ENCODE measurements at regions not wholly inside any gene's neighbourhood (a gene's known extent, or its start where the extent isn't known, plus 50 kb on each side); places are given as distances from the start of the nearest gene placed in this dataset.

- DNase-seq = no peak
These were observed 102.1 kb downstream of the ADSS2 start for GRCh38 chr1:244349581-244350001.

DNA sequence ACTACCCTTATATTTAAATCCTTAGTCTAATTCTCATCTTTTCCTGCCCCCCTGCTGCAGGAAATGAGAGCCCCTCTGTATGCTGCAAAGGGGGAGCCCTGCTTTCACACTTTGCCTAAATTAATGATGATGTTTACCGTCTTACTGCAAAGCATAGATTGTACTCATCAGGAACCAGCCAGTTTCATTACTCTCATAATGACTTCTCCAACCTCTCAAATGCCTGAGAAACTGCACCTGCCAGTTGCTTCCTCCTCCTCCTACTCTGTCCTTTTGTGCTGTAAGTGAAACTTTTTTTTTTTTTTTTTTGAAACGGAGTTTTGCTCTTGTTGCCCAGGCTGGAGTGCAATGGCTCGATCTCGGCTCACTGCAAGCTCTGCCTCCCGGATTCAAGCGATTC, 101.7 kb downstream of the ADSS2 start:
- DNase-seq = no peak

GRCh38 chr1:244352156-244352830, 99.4 kb downstream of the ADSS2 start:
- no peak for DNase-seq

DNA sequence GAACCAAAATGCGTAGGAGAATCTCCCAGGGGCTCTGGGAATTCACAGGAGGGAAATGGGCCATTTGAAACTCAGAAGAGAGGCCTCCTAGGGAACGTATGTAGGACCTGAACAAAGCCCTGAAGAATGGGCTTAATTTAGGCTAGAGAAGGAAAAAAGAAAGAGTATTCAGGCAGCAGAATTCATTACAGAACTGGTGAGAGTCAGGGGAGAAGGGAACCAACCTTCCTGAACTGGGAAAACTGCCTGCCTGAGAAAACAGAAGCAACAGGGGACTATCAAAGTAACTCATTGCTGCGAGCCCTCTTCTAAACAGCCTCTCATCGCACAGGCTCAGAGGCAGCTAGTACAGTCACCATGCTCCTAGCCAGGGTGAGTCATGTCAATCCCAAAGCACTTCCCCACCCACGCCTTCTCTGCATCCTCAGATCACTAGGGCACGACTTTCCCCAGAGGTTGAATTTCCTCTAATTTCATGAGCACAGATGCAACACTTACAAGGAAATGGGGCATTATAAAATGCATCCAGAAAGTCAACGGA, 98.1 kb downstream of the ADSS2 start:
- DNase-seq = no peak

- DNase-seq = no peak
These were observed 96.9 kb downstream of the ADSS2 start for GRCh38 chr1:244354810-244355278.

- no peak for DNase-seq
These were observed 95.3 kb downstream of the ADSS2 start for GRCh38 chr1:244356376-244356775.
